GM10248 (cell line): ENCODE measurements at regions not wholly inside any gene's neighbourhood (a gene's known extent, or its start where the extent isn't known, plus 50 kb on each side); places are given as distances from the start of the nearest gene placed in this dataset.

ENCODE experiments used
- CTCF ChIA-PET: fragments of 300-600 bp; sonication (Branson Sonifier 250); formaldehyde crosslinking; extraction: SDS; loops from one replicate; lab custom pipeline; 2021; ENCODE audit warnings: antibody characterized with exemption; lab: Yijun Ruan, JAX
- POLR2A ChIA-PET: fragments of 350-650 bp; sonication (Branson Sonifier 250); formaldehyde crosslinking; extraction: SDS; loops from one replicate; lab custom pipeline; 2020; ENCODE audit warnings: antibody characterized with exemption; lab: Yijun Ruan, JAX
- DNase-seq: peaks from one replicate; pipeline ENCODE4 v3.0.0; 2012; ENCODE audit errors: extremely low spot score
- CTCF ChIP-seq: IDR thresholded peaks from 2 replicates; pipeline ENCODE4 v1.5.1; 2012; ENCODE audit warnings: mild to moderate bottlenecking, low read depth; ENCODE audit errors: extremely low read depth, missing control alignments, control extremely low read depth

DNA sequence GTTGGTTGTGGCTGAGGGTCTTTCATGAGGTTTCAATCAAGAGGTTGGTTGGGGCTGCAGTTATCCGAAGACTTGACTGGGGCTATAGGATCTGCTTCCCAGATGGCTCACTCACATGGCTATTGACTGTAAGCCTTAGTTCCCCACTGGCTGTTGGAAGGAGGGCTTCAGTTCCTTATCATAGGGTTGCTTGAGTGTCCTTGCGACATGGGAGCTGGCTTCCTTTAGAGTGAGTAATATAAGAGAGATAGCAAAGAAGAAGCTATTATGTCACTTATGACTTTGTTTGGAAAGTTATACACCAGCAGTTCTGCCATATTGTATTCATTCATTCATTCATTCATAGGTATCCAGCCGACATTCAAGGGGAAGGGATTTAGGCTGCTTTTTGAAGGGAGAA, 121.4 kb upstream of the WSCD1 start:
- no peak for DNase-seq
- ChIA-PET POLR2A (no interaction called here), CTCF (no interaction called here)
- TF ChIP-seq CTCF = no peak

DNA sequence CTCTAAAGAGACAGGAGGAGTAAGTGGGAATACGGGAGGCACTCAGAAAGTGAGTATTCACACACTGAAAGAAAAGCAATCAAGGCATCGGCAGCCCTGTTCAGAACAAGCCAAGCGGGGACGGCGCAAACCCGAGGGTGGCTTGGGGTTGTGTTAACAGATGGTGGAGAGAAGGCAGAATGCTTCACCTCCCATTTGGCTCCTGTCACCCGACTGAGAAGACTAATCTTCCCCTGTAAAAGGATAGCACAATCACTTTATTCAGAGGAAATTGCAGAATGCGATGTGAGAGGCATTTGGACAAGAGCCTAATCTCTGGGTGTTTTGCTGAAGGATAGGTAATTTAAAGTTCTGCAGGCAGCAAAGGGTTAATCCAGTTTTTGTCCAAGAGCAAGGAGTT, 119.3 kb upstream of the WSCD1 start:
- no peak for DNase-seq
- CTCF ChIA-PET = no interaction called here
- POLR2A ChIA-PET = no interaction called here
- TF ChIP-seq CTCF = no peak

DNA sequence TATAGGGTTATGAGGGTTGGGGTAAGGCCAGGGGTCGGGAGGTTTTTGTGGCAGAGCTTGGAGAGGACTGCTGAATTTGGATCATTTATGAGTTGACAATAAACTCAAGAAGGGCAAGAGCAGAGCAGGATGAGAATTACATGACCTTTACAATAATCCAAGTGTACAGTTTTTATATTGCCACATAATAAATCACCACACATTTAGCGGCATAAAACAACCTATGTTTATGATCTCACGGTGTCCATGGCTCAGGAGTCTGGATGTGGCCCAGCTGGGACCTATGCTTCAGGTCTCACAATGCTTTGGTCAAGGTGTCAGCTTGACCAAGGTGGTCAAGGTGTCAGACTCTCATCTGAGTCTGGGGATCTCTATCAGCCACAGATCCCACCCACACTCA, 118.3 kb upstream of the WSCD1 start:
- DNase-seq = no peak
- TF ChIP-seq CTCF = no peak
- ChIA-PET POLR2A (no interaction called here), CTCF (no interaction called here)

DNA sequence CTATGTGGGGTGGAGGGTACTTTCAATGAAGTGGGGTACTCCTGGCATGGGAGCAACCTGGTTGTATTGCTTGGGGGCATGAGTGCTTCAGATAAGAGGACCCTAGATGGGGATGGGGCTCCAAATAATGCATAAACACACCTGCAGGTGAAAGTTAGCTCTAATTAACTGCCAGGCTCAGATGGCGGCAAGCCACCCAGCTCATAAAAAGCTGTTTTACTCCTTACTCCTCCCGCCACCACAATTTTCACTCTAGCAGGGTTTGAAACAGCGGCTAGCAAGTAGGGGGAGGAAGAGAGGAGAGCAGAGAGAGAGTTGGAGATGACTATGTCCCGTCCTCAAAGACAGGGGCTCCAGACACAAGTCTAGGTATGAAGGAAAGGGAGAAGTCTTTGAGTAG, 117.7 kb upstream of the WSCD1 start:
- ChIA-PET POLR2A (no interaction called here), CTCF (no interaction called here)

GRCh38 chr17:5955764-5956163, 114.4 kb upstream of the WSCD1 start:
- TF ChIP-seq CTCF = no peak
- no peak for DNase-seq
- POLR2A ChIA-PET = no interaction called here
- CTCF ChIA-PET = no interaction called here

More for the DNA sequence above, 117.7 kb upstream of the WSCD1 start:
- DNase-seq = no peak
- no peak for TF ChIP-seq CTCF

DNA sequence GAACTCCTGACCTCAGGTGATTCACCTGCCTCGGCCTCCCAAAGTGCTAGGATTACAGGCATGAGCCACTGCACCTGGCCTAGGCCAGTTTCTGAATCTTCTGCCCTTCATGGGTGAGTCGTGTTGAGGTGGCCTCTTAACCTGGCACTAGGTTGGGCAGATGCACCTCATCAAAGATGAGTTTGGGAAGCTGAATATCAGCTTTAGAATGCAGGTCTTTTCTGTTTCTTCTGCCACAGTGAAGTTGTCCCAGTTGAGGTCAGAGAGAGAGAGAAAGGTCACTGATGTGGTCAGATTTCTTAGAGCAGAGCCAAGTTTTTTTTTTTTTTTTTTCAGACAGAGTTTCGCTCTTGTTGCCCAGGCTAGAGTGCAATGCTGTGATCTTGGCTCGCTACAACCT, 111.3 kb upstream of the WSCD1 start:
- ChIA-PET POLR2A (no interaction called here), CTCF (no interaction called here)
- DNase-seq = no peak
- no peak for TF ChIP-seq CTCF

DNA sequence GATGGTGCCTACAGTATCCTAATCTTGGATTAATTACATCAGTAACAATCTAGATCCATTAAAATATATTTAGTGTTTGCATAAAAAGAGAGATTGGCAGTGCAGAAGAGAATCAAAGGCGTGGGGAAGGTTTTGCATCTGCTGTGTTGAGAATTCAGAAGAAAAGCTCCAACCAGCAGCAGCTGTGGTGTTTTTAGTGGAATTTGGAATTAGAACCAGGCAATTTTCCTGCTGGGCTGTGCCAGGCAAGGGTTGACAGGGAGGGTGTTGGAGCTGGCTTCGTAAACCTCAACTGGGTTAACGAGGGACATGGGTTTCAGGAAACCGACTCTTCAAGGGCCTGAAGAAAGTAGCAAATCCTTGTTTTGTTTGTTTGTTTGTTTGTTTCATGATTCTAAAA, 107.8 kb upstream of the WSCD1 start:
- no peak for DNase-seq
- CTCF ChIA-PET = interaction anchor here (1.6 kb wide), 1 partner anchor 13 kb away, joined by 4 read pairs; no protein-coding TSS in a partner anchor
- no peak for TF ChIP-seq CTCF
- POLR2A ChIA-PET = no interaction called here
